IPS DF 19.7 (cell line): ENCODE measurements at regions not wholly inside any gene's neighbourhood (a gene's known extent, or its start where the extent isn't known, plus 50 kb on each side); places are given as distances from the start of the nearest gene placed in this dataset.
"Not testable (repeated sequence)": the region's sequence is repeated elsewhere in the genome, so short reads cannot be mapped to it uniquely, and the experiment has no call there.

ENCODE experiments used
- DNase-seq: peaks from one replicate; pipeline ENCODE4 v3.0.0-alpha.2; 2013; ENCODE audit warnings: low read depth, low spot score

- DNase-seq: not testable (repeated sequence)
Measured at GRCh38 chr14:37785298-37785697, 189.9 kb downstream of the TTC6 start.

GRCh38 chr14:37786114-37786625 is 190.7 kb downstream of the TTC6 start:
- DNase-seq: not testable (repeated sequence)

GRCh38 chr14:37787879-37788494 is 192.6 kb downstream of the TTC6 start:
- no peak for DNase-seq

- no peak for DNase-seq
Measured at GRCh38 chr14:37791384-37792036, 196.1 kb downstream of the TTC6 start.

GRCh38 chr14:37792124-37792523 is 196.7 kb downstream of the TTC6 start:
- no peak for DNase-seq

GRCh38 chr14:37796703-37797416 is 201.4 kb downstream of the TTC6 start:
- DNase-seq: no peak

- no peak for DNase-seq
Measured at GRCh38 chr14:37797675-37798074, 202.2 kb downstream of the TTC6 start.

- DNase-seq: no peak
Measured at GRCh38 chr14:37807722-37808121, 212.3 kb downstream of the TTC6 start.

- DNase-seq: no peak
Measured at GRCh38 chr14:37810094-37810801, 214.8 kb downstream of the TTC6 start.

GRCh38 chr14:37813732-37814131 is 218.3 kb downstream of the TTC6 start:
- DNase-seq: no peak

GRCh38 chr14:37816135-37816534 is 220.7 kb downstream of the TTC6 start:
- DNase-seq: no peak

GRCh38 chr14:37816743-37817295 is 221.4 kb downstream of the TTC6 start:
- no peak for DNase-seq

GRCh38 chr14:37819155-37820015 is 224.0 kb downstream of the TTC6 start:
- no peak for DNase-seq

GRCh38 chr14:37820810-37821209 is 225.4 kb downstream of the TTC6 start:
- not testable (repeated sequence) for DNase-seq

- no peak for DNase-seq
Measured at GRCh38 chr14:37824939-37825712, 229.7 kb downstream of the TTC6 start.

GRCh38 chr14:37826869-37827268 is 231.4 kb downstream of the TTC6 start:
- DNase-seq: no peak

GRCh38 chr14:37830271-37830670 is 234.8 kb downstream of the TTC6 start:
- no peak for DNase-seq

- DNase-seq: no peak
Measured at GRCh38 chr14:37834275-37834674, 238.8 kb downstream of the TTC6 start.

GRCh38 chr14:37838778-37839177 is 243.3 kb downstream of the TTC6 start:
- not testable (repeated sequence) for DNase-seq

- DNase-seq: not testable (repeated sequence)
Measured at GRCh38 chr14:37841039-37841438, 245.6 kb downstream of the TTC6 start.
